ENCODE measurements at regions not wholly inside any gene's neighbourhood (a gene's known extent, or its start where the extent isn't known, plus 50 kb on each side); places are given as distances from the start of the nearest gene placed in this dataset.

DNA sequence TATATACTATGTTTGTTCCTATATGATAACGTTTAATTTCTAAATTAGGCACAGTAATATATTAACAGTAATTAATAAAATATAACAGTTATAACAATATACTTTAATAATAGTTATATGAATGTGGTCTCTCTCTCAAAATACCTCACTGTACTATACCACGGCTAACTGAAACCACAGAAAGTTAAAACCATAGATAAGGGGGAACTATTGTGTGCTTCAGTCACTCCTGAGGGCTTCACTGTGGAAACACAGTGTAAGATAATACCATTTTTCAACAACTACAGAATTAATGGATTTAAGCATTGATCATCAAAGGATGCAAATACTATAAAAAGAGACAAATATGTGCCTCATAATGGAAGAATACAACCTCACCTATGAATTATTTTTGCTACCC is 266.4 kb upstream of the RGS6 start:
- TF ChIP-seq, protein P1, sequence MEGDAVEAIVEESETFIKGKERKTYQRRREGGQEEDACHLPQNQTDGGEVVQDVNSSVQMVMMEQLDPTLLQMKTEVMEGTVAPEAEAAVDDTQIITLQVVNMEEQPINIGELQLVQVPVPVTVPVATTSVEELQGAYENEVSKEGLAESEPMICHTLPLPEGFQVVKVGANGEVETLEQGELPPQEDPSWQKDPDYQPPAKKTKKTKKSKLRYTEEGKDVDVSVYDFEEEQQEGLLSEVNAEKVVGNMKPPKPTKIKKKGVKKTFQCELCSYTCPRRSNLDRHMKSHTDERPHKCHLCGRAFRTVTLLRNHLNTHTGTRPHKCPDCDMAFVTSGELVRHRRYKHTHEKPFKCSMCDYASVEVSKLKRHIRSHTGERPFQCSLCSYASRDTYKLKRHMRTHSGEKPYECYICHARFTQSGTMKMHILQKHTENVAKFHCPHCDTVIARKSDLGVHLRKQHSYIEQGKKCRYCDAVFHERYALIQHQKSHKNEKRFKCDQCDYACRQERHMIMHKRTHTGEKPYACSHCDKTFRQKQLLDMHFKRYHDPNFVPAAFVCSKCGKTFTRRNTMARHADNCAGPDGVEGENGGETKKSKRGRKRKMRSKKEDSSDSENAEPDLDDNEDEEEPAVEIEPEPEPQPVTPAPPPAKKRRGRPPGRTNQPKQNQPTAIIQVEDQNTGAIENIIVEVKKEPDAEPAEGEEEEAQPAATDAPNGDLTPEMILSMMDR (conservative IDR thresholded peaks at IDR 0.05; ENCODE audit: low read depth, low read length): no peak
- TF ChIP-seq CHD1 (IDR thresholded peaks at IDR 0.05; ENCODE audit: low read depth, low read length) (no peak), CEBPB (IDR thresholded peaks at IDR 0.05; ENCODE audit: low read depth, low read length) (no peak), POLR2A (IDR thresholded peaks at IDR 0.05; ENCODE audit: low read depth, low read length) (no peak), RFX5 (IDR thresholded peaks at IDR 0.05; ENCODE audit: low read depth, low read length) (no peak), MAZ (IDR thresholded peaks at IDR 0.05; ENCODE audit: borderline replicate concordance, low read depth, low read length) (no peak), MXI1 (IDR thresholded peaks at IDR 0.05; ENCODE audit: borderline replicate concordance, low read depth, low read length) (no peak), FOS (IDR thresholded peaks at IDR 0.05; ENCODE audit: low read depth, low read length) (no peak), RAD21 (IDR thresholded peaks at IDR 0.05; ENCODE audit: low read length) (no peak)
- TF ChIP-seq, protein P2, sequence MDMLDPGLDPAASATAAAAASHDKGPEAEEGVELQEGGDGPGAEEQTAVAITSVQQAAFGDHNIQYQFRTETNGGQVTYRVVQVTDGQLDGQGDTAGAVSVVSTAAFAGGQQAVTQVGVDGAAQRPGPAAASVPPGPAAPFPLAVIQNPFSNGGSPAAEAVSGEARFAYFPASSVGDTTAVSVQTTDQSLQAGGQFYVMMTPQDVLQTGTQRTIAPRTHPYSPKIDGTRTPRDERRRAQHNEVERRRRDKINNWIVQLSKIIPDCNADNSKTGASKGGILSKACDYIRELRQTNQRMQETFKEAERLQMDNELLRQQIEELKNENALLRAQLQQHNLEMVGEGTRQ (IDR thresholded peaks at IDR 0.05; ENCODE audit: low read depth, low read length): no peak
